Psoas muscle (tissue), 7 donors: ENCODE measurements at regions not wholly inside any gene's neighbourhood (a gene's known extent, or its start where the extent isn't known, plus 50 kb on each side); places are given as distances from the start of the nearest gene placed in this dataset.

Source experiments
- ATAC-seq, 4 donors: fragments of 200-7000 bp; cut with Tn5 transposase; one replicate each; pipeline ENCODE4 v1.9.1; 2020; ENCODE audit warnings: moderate library complexity in 3 of 4, mild to moderate bottlenecking in 2 of 4
- DNase-seq, 2 donors: peaks; one replicate each; pipeline ENCODE4 v3.0.0-alpha.2; 2020
- H3K27ac ChIP-seq: fragments of 200-600 bp; one replicate; pipeline ENCODE4 v1.8.0; 2022
- H3K27me3 ChIP-seq, 3 donors: fragments of 200-600 bp in 1 of 3; one replicate each; pipeline versions ENCODE4 v1.6.1 to v1.8.0; 2013 to 2022; ENCODE audit warnings: low read length in 2 of 3, mild to moderate bottlenecking in 2 of 3, moderate library complexity in 1 of 3; ENCODE audit not compliant: insufficient read depth in 3 of 3
- H3K36me3 ChIP-seq, 2 donors: fragments of 200-600 bp in 1 of 2; one replicate each; pipeline versions ENCODE4 v1.6.1 to v1.8.0; 2013 to 2022; ENCODE audit warnings: low read depth in 1 of 2, mild to moderate bottlenecking in 1 of 2, moderate library complexity in 1 of 2; ENCODE audit not compliant: insufficient read depth in 1 of 2
- H3K4me1 ChIP-seq: fragments of 200-600 bp; one replicate; pipeline ENCODE4 v1.8.0; 2022
- H3K4me3 ChIP-seq: fragments of 200-600 bp; one replicate; pipeline ENCODE4 v1.8.0; 2022; ENCODE audit warnings: mild to moderate bottlenecking
- H3K9me3 ChIP-seq: fragments of 200-600 bp; one replicate; pipeline ENCODE4 v1.8.0; 2022
- CTCF ChIP-seq: fragments of 200-600 bp; IDR thresholded peaks from one replicate; pipeline ENCODE4 v1.8.0; 2022; ENCODE audit warnings: antibody characterized with exemption
- WGBS, 3 donors: extraction: QIAGEN DNeasy Blood & Tissue Kit; methylation state at CpG; one replicate each; pipeline versions ENCODE4 v1.1.6 to v1.1.7; 2013; 5-methylcytosine and 5-hydroxymethylcytosine counted together
- intact Hi-C, 2 donors: fragments of 100-400 bp; cut with DNase I; formaldehyde crosslinking; loops; one replicate each; pipeline versions ENCODE4 v1.11.0 to v1.14.2; 2022
- donor health status: healthy with polysubstance abuse.
- donor health status: DM: no; HTN: no; CAD: no; lungs with moderate emphysema.
- donor health status: Bipolar disorder and iron deficiency.
- donor health status: healthy.
- donor health status: DM: yes; HTN: yes; CAD: no.
- donor health status: DM: no; HTN: no; CAD: no.
- donor health status: DM: yes; HTN: yes; CAD: no.

- H3K36me3 ChIP-seq = no peaks in the 10 kb centered on the region
- no peak for ATAC-seq
- no peak for DNase-seq
- no peaks in the 10 kb centered on the region for H3K9me3 ChIP-seq
- no peaks in the 10 kb centered on the region for H3K4me1 ChIP-seq
- no peak for TF ChIP-seq CTCF
- no peak overlapping the region for H3K4me3 ChIP-seq
- 64 to 72% (median 65%) methylated on average over 14 of the region's 14 CpGs for WGBS, 3 donors
- intact Hi-C loops = no loop called here
- no peaks in the 10 kb centered on the region for H3K27me3 ChIP-seq
- H3K27ac ChIP-seq = no peak overlapping the region
Measured at GRCh38 chr18:78564518-78564917, 415.1 kb upstream of the SALL3 start.

- DNase-seq (no peak), ATAC-seq (no peak)
- intact Hi-C loops = no loop called here
- Histone ChIP-seq H3K36me3 (no peaks in the 10 kb centered on the region), H3K9me3 (no peaks in the 10 kb centered on the region), H3K27me3 (no peaks in the 10 kb centered on the region), H3K4me3 (no peak overlapping the region), H3K27ac (no peak overlapping the region), H3K4me1 (no peaks in the 10 kb centered on the region)
- 85 to 94% (median 86%) methylated on average over 5 of the region's 5 CpGs for WGBS, 3 donors
- TF ChIP-seq CTCF = no peak
Measured at GRCh38 chr18:78565240-78565639, 414.4 kb upstream of the SALL3 start.

GRCh38 chr18:78566065-78566464 is 413.6 kb upstream of the SALL3 start:
- Histone ChIP-seq H3K9me3 (no peaks in the 10 kb centered on the region), H3K4me1 (no peaks in the 10 kb centered on the region), H3K27ac (no peak overlapping the region), H3K4me3 (no peak overlapping the region), H3K36me3 (no peaks in the 10 kb centered on the region), H3K27me3 (no peaks in the 10 kb centered on the region)
- no peak for TF ChIP-seq CTCF
- no peak for ATAC-seq
- WGBS, 3 donors = 58 to 72% (median 63%) methylated on average over 1 of the region's 1 CpG
- DNase-seq = no peak
- intact Hi-C loops = no loop called here

- ATAC-seq = no peak
- H3K36me3 ChIP-seq = no peaks in the 10 kb centered on the region
- intact Hi-C loops = no loop called here
Measured at GRCh38 chr18:78566720-78567119, 412.9 kb upstream of the SALL3 start.

More at GRCh38 chr18:78566720-78567119, 412.9 kb upstream of the SALL3 start:
- H3K4me1 ChIP-seq = no peaks in the 10 kb centered on the region
- H3K27ac ChIP-seq = no peak overlapping the region
- 81 to 89% (median 84%) methylated on average over 8 of the region's 8 CpGs for WGBS, 3 donors
- TF ChIP-seq CTCF = no peak
- DNase-seq = no peak
- no peaks in the 10 kb centered on the region for H3K9me3 ChIP-seq
- no peaks in the 10 kb centered on the region for H3K27me3 ChIP-seq
- no peak overlapping the region for H3K4me3 ChIP-seq
